Fibroblast of the aortic adventitia (primary cell): ENCODE measurements at regions not wholly inside any gene's neighbourhood (a gene's known extent, or its start where the extent isn't known, plus 50 kb on each side); places are given as distances from the start of the nearest gene placed in this dataset.

Experiments used
- DNase-seq: peaks from one replicate; pipeline ENCODE4 v3.0.0-alpha.2; 2010; ENCODE audit warnings: low read depth
- H3K4me3 ChIP-seq: 2 replicates; pipeline ENCODE4 v1.5.1; 2011; ENCODE audit warnings: low read depth, mild to moderate bottlenecking, control low read depth, low read length, moderate library complexity
- CTCF ChIP-seq: IDR thresholded peaks from 2 replicates; pipeline ENCODE4 v1.5.1; 2011; ENCODE audit warnings: mild to moderate bottlenecking, low read length, control low read depth, inconsistent platforms; ENCODE audit not compliant: insufficient read depth

- no peak for DNase-seq
- no peak overlapping the region for H3K4me3 ChIP-seq
- TF ChIP-seq CTCF: no peak
These were observed 78.7 kb downstream of the RRM2 start for GRCh38 chr2:10201201-10201600.

DNA sequence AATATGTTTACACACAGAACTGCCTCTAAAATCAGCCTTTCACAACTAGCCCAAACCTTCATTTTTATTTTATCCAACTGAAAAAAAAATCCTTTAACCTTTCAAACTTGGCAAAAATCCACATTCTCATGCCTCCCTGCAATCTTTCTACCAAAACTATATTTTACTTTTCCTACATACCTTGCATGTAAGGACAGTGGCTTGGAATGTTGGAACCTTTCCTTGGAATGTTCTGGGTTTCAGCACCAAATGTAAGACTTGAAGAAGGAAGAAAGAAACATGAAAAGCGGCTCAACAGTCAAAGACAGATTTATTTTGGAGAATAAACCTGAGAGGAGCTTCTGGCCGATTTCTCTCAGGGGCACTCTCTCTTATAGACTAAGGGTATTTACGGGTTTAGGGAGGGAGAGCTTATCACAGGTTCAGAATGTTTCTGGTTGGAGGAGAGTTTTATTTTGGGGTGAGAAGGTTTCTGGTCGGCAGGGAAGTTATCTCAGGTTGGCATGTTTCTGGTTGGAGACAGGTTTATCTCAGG is 79.7 kb downstream of the RRM2 start:
- TF ChIP-seq CTCF: no peak
- peak; percentile 70 for DNase-seq
- H3K4me3 ChIP-seq: no peak overlapping the region

GRCh38 chr2:10204326-10205161 is 82.0 kb downstream of the RRM2 start:
- TF ChIP-seq CTCF: no peak
- DNase-seq: no peak
- H3K4me3 ChIP-seq: no peak overlapping the region

- no peak for TF ChIP-seq CTCF
- H3K4me3 ChIP-seq: no peak overlapping the region
- DNase-seq: no peak
These were observed 82.6 kb downstream of the RRM2 start for GRCh38 chr2:10205162-10205475.

DNA sequence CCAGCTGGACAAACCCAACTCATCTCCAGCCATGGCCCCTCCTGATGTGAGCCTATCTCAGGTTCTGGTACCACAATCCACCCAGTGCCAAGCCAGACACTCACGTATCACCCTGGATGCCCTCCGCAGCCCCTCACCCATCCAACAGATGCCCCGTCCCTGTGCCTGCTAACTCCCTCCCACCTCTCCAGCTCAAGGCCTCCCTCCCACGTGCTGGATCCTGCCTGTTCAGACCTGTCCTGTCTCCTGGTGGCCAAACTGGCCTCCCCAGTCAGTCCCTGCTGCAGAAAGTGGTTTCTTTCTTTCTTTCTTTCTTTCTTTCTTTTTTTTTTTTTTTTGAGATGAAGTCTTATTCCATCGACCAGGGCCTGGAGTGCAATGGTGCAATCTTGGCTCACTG is 86.2 kb downstream of the RRM2 start:
- DNase-seq: no peak
- TF ChIP-seq CTCF: no peak
- no peak overlapping the region for H3K4me3 ChIP-seq

GRCh38 chr2:10209406-10209935 is 86.9 kb downstream of the RRM2 start:
- H3K4me3 ChIP-seq: no peak overlapping the region
- no peak for DNase-seq
- TF ChIP-seq CTCF: no peak

DNA sequence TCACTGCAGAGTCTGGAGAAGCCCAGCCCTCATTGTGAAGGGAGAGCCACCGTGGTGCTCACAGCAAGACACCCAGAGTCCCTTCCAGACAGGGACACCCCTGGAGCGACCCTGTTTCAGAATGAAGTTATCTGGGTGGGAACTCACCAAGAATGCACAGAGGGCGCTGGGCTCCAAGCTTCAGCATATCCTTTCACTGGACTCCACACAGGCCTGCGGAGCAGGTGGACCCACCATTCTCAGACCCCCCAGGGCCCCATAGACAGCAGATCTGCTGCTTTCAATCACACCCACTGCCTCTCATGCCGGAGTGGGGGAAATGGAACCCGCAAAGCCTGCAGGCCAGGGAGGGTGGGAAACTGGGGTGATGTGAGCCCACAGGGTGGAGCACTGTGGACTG is 87.8 kb downstream of the RRM2 start:
- no peak for DNase-seq
- H3K4me3 ChIP-seq: no peak overlapping the region
- TF ChIP-seq CTCF: no peak
